ENCODE measurements at regions not wholly inside any gene's neighbourhood (a gene's known extent, or its start where the extent isn't known, plus 50 kb on each side); places are given as distances from the start of the nearest gene placed in this dataset.

- DNase-seq, result no peak
These were observed 123.2 kb upstream of the RPS6KA2 start for GRCh38 chr6:166750108-166750793.

- no peak for DNase-seq
These were observed 122.6 kb upstream of the RPS6KA2 start for GRCh38 chr6:166749666-166750065.

- DNase-seq, result peak; percentile 20
These were observed 120.9 kb upstream of the RPS6KA2 start for GRCh38 chr6:166747644-166748595.

- DNase-seq, result no peak
These were observed 119.0 kb upstream of the RPS6KA2 start for GRCh38 chr6:166745801-166746668.

GRCh38 chr6:166744223-166745134 lies 117.4 kb upstream of the RPS6KA2 start:
- DNase-seq, result no peak

- DNase-seq, result no peak
These were observed 116.6 kb upstream of the RPS6KA2 start for GRCh38 chr6:166743406-166744222.

GRCh38 chr6:166742981-166743380 lies 115.9 kb upstream of the RPS6KA2 start:
- DNase-seq, result no peak

- DNase-seq, result no peak
These were observed 112.9 kb upstream of the RPS6KA2 start for GRCh38 chr6:166739976-166740318.

- DNase-seq, result peak; percentile 55
These were observed 112.3 kb upstream of the RPS6KA2 start for GRCh38 chr6:166739117-166739975.

GRCh38 chr6:166738386-166739116 lies 111.5 kb upstream of the RPS6KA2 start:
- DNase-seq, result peak; percentile 31

- DNase-seq, result no peak
These were observed 110.2 kb upstream of the RPS6KA2 start for GRCh38 chr6:166737261-166737660.

- no peak for DNase-seq
These were observed 109.6 kb upstream of the RPS6KA2 start for GRCh38 chr6:166736634-166737033.

- no peak for DNase-seq
These were observed 106.8 kb upstream of the RPS6KA2 start for GRCh38 chr6:166733900-166734299.

- DNase-seq, result no peak
These were observed 102.6 kb upstream of the RPS6KA2 start for GRCh38 chr6:166729658-166730057.

GRCh38 chr6:166728884-166729530 lies 102.0 kb upstream of the RPS6KA2 start:
- DNase-seq, result no peak

- no peak for DNase-seq
These were observed 99.2 kb upstream of the RPS6KA2 start for GRCh38 chr6:166726201-166726600.

GRCh38 chr6:166725571-166725970 lies 98.5 kb upstream of the RPS6KA2 start:
- no peak for DNase-seq

- no peak for DNase-seq
These were observed 97.5 kb upstream of the RPS6KA2 start for GRCh38 chr6:166724576-166724975.
